ENCODE measurements at regions not wholly inside any gene's neighbourhood (a gene's known extent, or its start where the extent isn't known, plus 50 kb on each side); places are given as distances from the start of the nearest gene placed in this dataset.

GRCh38 chr11:96447208-96448110 lies 57.6 kb downstream of the JRKL start:
- H3K4me1 Mint-ChIP-seq: no peaks in the 10 kb centered on the region
- H3K27me3 Mint-ChIP-seq: peaks cover 5 to 14% of the 10 kb centered on the region in 2 donors
- no peak for ATAC-seq (replicated peaks)
- no peak for DNase-seq
- H3K9me3 Mint-ChIP-seq: no peaks in the 10 kb centered on the region
- H3K4me3 Mint-ChIP-seq: no peak overlapping the region
- no peaks in the 10 kb centered on the region for H3K36me3 Mint-ChIP-seq
- no peak overlapping the region for H3K27ac Mint-ChIP-seq

- no peaks in the 10 kb centered on the region for H3K4me1 Mint-ChIP-seq
- H3K27ac Mint-ChIP-seq: no peak overlapping the region
- H3K9me3 Mint-ChIP-seq: no peaks in the 10 kb centered on the region
- no peak overlapping the region for H3K4me3 Mint-ChIP-seq
- peaks cover 5 to 14% of the 10 kb centered on the region in 2 donors for H3K27me3 Mint-ChIP-seq
- no peaks in the 10 kb centered on the region for H3K36me3 Mint-ChIP-seq
- ATAC-seq (replicated peaks): no peak
- DNase-seq: no peak
These were observed 58.4 kb downstream of the JRKL start for GRCh38 chr11:96448225-96448624.

- Mint-ChIP-seq H3K27ac (no peak overlapping the region), H3K27me3 (peaks cover 24 to 27% of the 10 kb centered on the region in 2 donors), H3K36me3 (no peaks in the 10 kb centered on the region), H3K4me1 (no peaks in the 10 kb centered on the region), H3K4me3 (no peak overlapping the region), H3K9me3 (peaks cover 0 to 3% of the 10 kb centered on the region in 2 donors)
- DNase-seq (no peak), ATAC-seq (replicated peaks) (no peak)
These were observed 66.3 kb downstream of the JRKL start for GRCh38 chr11:96456111-96456510.

GRCh38 chr11:96459751-96460150 lies 69.9 kb downstream of the JRKL start:
- H3K9me3 Mint-ChIP-seq: peaks cover 0 to 3% of the 10 kb centered on the region in 2 donors
- no peaks in the 10 kb centered on the region for H3K4me1 Mint-ChIP-seq
- no peak for ATAC-seq (replicated peaks)
- H3K27me3 Mint-ChIP-seq: peaks cover 27% of the 10 kb centered on the region in 2 donors
- no peak overlapping the region for H3K27ac Mint-ChIP-seq
- no peak for DNase-seq
- H3K36me3 Mint-ChIP-seq: no peaks in the 10 kb centered on the region
- no peak overlapping the region for H3K4me3 Mint-ChIP-seq

- peaks cover 15 to 23% of the 10 kb centered on the region in 2 donors for H3K27me3 Mint-ChIP-seq
- H3K4me1 Mint-ChIP-seq: no peaks in the 10 kb centered on the region
- DNase-seq (no peak), ATAC-seq (replicated peaks) (no peak)
- no peak overlapping the region for H3K4me3 Mint-ChIP-seq
- no peak overlapping the region for H3K27ac Mint-ChIP-seq
- peaks cover 0 to 1% of the 10 kb centered on the region in 2 donors for H3K9me3 Mint-ChIP-seq
- no peaks in the 10 kb centered on the region for H3K36me3 Mint-ChIP-seq
These were observed 72.1 kb downstream of the JRKL start for GRCh38 chr11:96461871-96462270.

GRCh38 chr11:96464700-96465307 lies 75.0 kb downstream of the JRKL start:
- H3K4me1 Mint-ChIP-seq: no peaks in the 10 kb centered on the region
- peaks cover 0 to 1% of the 10 kb centered on the region in 2 donors for H3K9me3 Mint-ChIP-seq
- DNase-seq (no peak), ATAC-seq (replicated peaks) (peak; percentile 80 to 82)
- no peak overlapping the region for H3K27ac Mint-ChIP-seq
- H3K27me3 Mint-ChIP-seq: peaks cover 9 to 14% of the 10 kb centered on the region in 2 donors
- no peaks in the 10 kb centered on the region for H3K36me3 Mint-ChIP-seq
- no peak overlapping the region for H3K4me3 Mint-ChIP-seq

- no peaks in the 10 kb centered on the region for H3K9me3 Mint-ChIP-seq
- ATAC-seq (replicated peaks) (no peak), DNase-seq (no peak)
- no peaks in the 10 kb centered on the region for H3K36me3 Mint-ChIP-seq
- H3K4me1 Mint-ChIP-seq: no peaks in the 10 kb centered on the region
- H3K4me3 Mint-ChIP-seq: no peak overlapping the region
- peaks cover 6 to 7% of the 10 kb centered on the region in 2 donors for H3K27me3 Mint-ChIP-seq
- no peak overlapping the region for H3K27ac Mint-ChIP-seq
These were observed 75.7 kb downstream of the JRKL start for GRCh38 chr11:96465512-96465911.

- no peak overlapping the region for H3K27ac Mint-ChIP-seq
- H3K4me3 Mint-ChIP-seq: no peak overlapping the region
- H3K4me1 Mint-ChIP-seq: no peaks in the 10 kb centered on the region
- H3K27me3 Mint-ChIP-seq: peaks cover 0 to 7% of the 10 kb centered on the region in 2 donors
- no peak for ATAC-seq (replicated peaks)
- H3K36me3 Mint-ChIP-seq: no peaks in the 10 kb centered on the region
- DNase-seq: no peak
- no peaks in the 10 kb centered on the region for H3K9me3 Mint-ChIP-seq
These were observed 76.8 kb downstream of the JRKL start for GRCh38 chr11:96466607-96467006.

- Mint-ChIP-seq H3K27me3 (peaks cover 10 to 19% of the 10 kb centered on the region in 2 donors), H3K27ac (no peak overlapping the region), H3K4me1 (peaks cover 0 to 1% of the 10 kb centered on the region in 2 donors), H3K4me3 (no peak overlapping the region), H3K9me3 (peaks cover 7 to 9% of the 10 kb centered on the region in 2 donors), H3K36me3 (peaks cover 0 to 3% of the 10 kb centered on the region in 2 donors)
- ATAC-seq (replicated peaks): no peak
- no peak for DNase-seq
These were observed 80.0 kb downstream of the JRKL start for GRCh38 chr11:96469776-96470175.

GRCh38 chr11:96470521-96470920 lies 80.7 kb downstream of the JRKL start:
- Mint-ChIP-seq H3K4me1 (peaks cover 0 to 1% of the 10 kb centered on the region in 2 donors), H3K36me3 (peaks cover 0 to 3% of the 10 kb centered on the region in 2 donors), H3K27me3 (peaks cover 18 to 24% of the 10 kb centered on the region in 2 donors), H3K4me3 (no peak overlapping the region), H3K9me3 (peaks cover 7 to 14% of the 10 kb centered on the region in 2 donors), H3K27ac (no peak overlapping the region)
- ATAC-seq (replicated peaks): no peak
- no peak for DNase-seq

GRCh38 chr11:96472085-96472484 lies 82.3 kb downstream of the JRKL start:
- DNase-seq (no peak), ATAC-seq (replicated peaks) (peak; percentile 55 to 61)
- H3K27ac Mint-ChIP-seq: no peak overlapping the region
- H3K9me3 Mint-ChIP-seq: peaks cover 7 to 19% of the 10 kb centered on the region in 2 donors
- H3K36me3 Mint-ChIP-seq: peaks cover 0 to 3% of the 10 kb centered on the region in 2 donors
- H3K4me3 Mint-ChIP-seq: no peak overlapping the region
- peaks cover 0 to 1% of the 10 kb centered on the region in 2 donors for H3K4me1 Mint-ChIP-seq
- peaks cover 19 to 24% of the 10 kb centered on the region in 2 donors for H3K27me3 Mint-ChIP-seq

- ATAC-seq (replicated peaks) (no peak), DNase-seq (no peak)
- H3K4me3 Mint-ChIP-seq: no peak overlapping the region
- peaks cover 18 to 19% of the 10 kb centered on the region in 2 donors for H3K27me3 Mint-ChIP-seq
- peaks cover 0 to 3% of the 10 kb centered on the region in 2 donors for H3K36me3 Mint-ChIP-seq
- peaks cover 14 to 23% of the 10 kb centered on the region in 2 donors for H3K9me3 Mint-ChIP-seq
- peaks cover 0 to 1% of the 10 kb centered on the region in 2 donors for H3K4me1 Mint-ChIP-seq
- no peak overlapping the region for H3K27ac Mint-ChIP-seq
These were observed 84.5 kb downstream of the JRKL start for GRCh38 chr11:96474263-96474662.

- Mint-ChIP-seq H3K4me1 (no peaks in the 10 kb centered on the region), H3K36me3 (no peaks in the 10 kb centered on the region), H3K9me3 (peaks cover 7% of the 10 kb centered on the region in 2 donors), H3K4me3 (no peak overlapping the region), H3K27me3 (peaks cover 0 to 6% of the 10 kb centered on the region in 2 donors), H3K27ac (no peak overlapping the region)
- DNase-seq (no peak), ATAC-seq (replicated peaks) (no peak)
These were observed 91.4 kb downstream of the JRKL start for GRCh38 chr11:96481204-96481603.

GRCh38 chr11:96481771-96482170 lies 92.0 kb downstream of the JRKL start:
- H3K27me3 Mint-ChIP-seq: peaks cover 0 to 6% of the 10 kb centered on the region in 2 donors
- no peaks in the 10 kb centered on the region for H3K36me3 Mint-ChIP-seq
- H3K4me3 Mint-ChIP-seq: no peak overlapping the region
- ATAC-seq (replicated peaks): no peak
- no peak overlapping the region for H3K27ac Mint-ChIP-seq
- no peaks in the 10 kb centered on the region for H3K4me1 Mint-ChIP-seq
- no peak for DNase-seq
- peaks cover 6 to 7% of the 10 kb centered on the region in 2 donors for H3K9me3 Mint-ChIP-seq

GRCh38 chr11:96482193-96482592 lies 92.4 kb downstream of the JRKL start:
- Mint-ChIP-seq H3K36me3 (no peaks in the 10 kb centered on the region), H3K4me3 (no peak overlapping the region), H3K27ac (no peak overlapping the region), H3K9me3 (peaks cover 4 to 7% of the 10 kb centered on the region in 2 donors), H3K27me3 (peaks cover 0 to 6% of the 10 kb centered on the region in 2 donors), H3K4me1 (no peaks in the 10 kb centered on the region)
- ATAC-seq (replicated peaks): no peak
- no peak for DNase-seq
